HL-60 (cell line): ENCODE measurements at regions not wholly inside any gene's neighbourhood (a gene's known extent, or its start where the extent isn't known, plus 50 kb on each side); places are given as distances from the start of the nearest gene placed in this dataset.

ENCODE experiments used
- DNase-seq, 2 experiments: peaks; one replicate each; pipeline ENCODE4 v3.0.0-alpha.2; 2010 to 2020; ENCODE audit warnings: low read depth in 1 of 2, low spot score in 1 of 2
- H3K27ac ChIP-seq: fragments of 250-450 bp; sonication (Bioruptor Pico); replicated peaks from 2 replicates; pipeline ENCODE4 v1.5.1; 2020; ENCODE audit warnings: mild to moderate bottlenecking, moderate library complexity
- H3K27me3 ChIP-seq: fragments of 250-450 bp; sonication (Bioruptor Pico); 2 replicates; pipeline ENCODE4 v1.5.1; 2021; ENCODE audit warnings: mild to moderate bottlenecking, moderate library complexity; ENCODE audit not compliant: insufficient read depth, poor library complexity, severe bottlenecking
- H3K4me3 ChIP-seq: replicated peaks from 2 replicates; pipeline ENCODE4 v1.5.1; 2011; ENCODE audit warnings: mild to moderate bottlenecking, control low read depth, low read length; ENCODE audit not compliant: insufficient read depth
- GABPA ChIP-seq: IDR thresholded peaks from 2 replicates; pipeline ENCODE4 v1.6.1; 2012; ENCODE audit warnings: low read depth
- POLR2AphosphoS5 ChIP-seq: IDR thresholded peaks from 2 replicates; pipeline ENCODE4 v1.6.1; 2012; ENCODE audit warnings: low read depth
- SPI1 ChIP-seq: IDR thresholded peaks from 2 replicates; pipeline ENCODE4 v1.6.1; 2012; ENCODE audit warnings: low read depth, mild to moderate bottlenecking, borderline replicate concordance
- TF ChIP-seq, protein P1 (sequence below): IDR thresholded peaks from 2 replicates; pipeline ENCODE4 v1.6.1; 2012; ENCODE audit warnings: low read depth; ENCODE audit not compliant: insufficient replicate concordance
- TF ChIP-seq, protein P2 (sequence below): IDR thresholded peaks from one replicate; pipeline ENCODE4 v1.5.1; 2011; ENCODE audit warnings: low read length, control low read depth, inconsistent platforms; ENCODE audit not compliant: insufficient read depth

DNA sequence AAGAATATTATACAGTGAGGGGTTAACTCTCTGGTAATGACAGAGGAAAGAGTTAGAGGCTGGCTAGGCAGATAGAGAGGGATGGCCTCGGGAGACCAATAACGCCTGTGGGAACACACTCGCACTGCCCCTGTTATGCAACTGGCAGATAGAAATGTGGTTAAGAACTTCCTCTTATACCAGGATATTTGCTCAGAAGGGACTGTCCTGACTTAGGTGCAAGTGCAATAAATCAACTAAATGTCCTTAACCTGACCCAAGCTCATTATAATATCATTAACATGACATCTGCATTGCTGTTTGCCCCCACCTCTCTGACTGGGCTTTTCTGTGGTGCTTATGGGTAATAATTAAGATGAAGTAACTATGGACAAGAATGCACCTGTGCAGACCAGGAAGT is 1518.0 kb downstream of the NCAM2 start:
- peak; percentile 48; the same call in 1 of the 2 replicates for TF ChIP-seq POLR2AphosphoS5
- no peak for TF ChIP-seq GABPA
- peak; percentile 21; the same call in 1 of the 2 replicates for TF ChIP-seq SPI1
- TF ChIP-seq, protein P1, sequence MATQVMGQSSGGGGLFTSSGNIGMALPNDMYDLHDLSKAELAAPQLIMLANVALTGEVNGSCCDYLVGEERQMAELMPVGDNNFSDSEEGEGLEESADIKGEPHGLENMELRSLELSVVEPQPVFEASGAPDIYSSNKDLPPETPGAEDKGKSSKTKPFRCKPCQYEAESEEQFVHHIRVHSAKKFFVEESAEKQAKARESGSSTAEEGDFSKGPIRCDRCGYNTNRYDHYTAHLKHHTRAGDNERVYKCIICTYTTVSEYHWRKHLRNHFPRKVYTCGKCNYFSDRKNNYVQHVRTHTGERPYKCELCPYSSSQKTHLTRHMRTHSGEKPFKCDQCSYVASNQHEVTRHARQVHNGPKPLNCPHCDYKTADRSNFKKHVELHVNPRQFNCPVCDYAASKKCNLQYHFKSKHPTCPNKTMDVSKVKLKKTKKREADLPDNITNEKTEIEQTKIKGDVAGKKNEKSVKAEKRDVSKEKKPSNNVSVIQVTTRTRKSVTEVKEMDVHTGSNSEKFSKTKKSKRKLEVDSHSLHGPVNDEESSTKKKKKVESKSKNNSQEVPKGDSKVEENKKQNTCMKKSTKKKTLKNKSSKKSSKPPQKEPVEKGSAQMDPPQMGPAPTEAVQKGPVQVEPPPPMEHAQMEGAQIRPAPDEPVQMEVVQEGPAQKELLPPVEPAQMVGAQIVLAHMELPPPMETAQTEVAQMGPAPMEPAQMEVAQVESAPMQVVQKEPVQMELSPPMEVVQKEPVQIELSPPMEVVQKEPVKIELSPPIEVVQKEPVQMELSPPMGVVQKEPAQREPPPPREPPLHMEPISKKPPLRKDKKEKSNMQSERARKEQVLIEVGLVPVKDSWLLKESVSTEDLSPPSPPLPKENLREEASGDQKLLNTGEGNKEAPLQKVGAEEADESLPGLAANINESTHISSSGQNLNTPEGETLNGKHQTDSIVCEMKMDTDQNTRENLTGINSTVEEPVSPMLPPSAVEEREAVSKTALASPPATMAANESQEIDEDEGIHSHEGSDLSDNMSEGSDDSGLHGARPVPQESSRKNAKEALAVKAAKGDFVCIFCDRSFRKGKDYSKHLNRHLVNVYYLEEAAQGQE = no peak
- TF ChIP-seq, protein P2, sequence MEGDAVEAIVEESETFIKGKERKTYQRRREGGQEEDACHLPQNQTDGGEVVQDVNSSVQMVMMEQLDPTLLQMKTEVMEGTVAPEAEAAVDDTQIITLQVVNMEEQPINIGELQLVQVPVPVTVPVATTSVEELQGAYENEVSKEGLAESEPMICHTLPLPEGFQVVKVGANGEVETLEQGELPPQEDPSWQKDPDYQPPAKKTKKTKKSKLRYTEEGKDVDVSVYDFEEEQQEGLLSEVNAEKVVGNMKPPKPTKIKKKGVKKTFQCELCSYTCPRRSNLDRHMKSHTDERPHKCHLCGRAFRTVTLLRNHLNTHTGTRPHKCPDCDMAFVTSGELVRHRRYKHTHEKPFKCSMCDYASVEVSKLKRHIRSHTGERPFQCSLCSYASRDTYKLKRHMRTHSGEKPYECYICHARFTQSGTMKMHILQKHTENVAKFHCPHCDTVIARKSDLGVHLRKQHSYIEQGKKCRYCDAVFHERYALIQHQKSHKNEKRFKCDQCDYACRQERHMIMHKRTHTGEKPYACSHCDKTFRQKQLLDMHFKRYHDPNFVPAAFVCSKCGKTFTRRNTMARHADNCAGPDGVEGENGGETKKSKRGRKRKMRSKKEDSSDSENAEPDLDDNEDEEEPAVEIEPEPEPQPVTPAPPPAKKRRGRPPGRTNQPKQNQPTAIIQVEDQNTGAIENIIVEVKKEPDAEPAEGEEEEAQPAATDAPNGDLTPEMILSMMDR = no peak
- peak; percentile 65 to 93 for DNase-seq
- H3K4me3 ChIP-seq = no peak overlapping the region
- peak overlapping the region; percentile 70 for H3K27ac ChIP-seq
- H3K27me3 ChIP-seq = no peaks in the 10 kb centered on the region

DNA sequence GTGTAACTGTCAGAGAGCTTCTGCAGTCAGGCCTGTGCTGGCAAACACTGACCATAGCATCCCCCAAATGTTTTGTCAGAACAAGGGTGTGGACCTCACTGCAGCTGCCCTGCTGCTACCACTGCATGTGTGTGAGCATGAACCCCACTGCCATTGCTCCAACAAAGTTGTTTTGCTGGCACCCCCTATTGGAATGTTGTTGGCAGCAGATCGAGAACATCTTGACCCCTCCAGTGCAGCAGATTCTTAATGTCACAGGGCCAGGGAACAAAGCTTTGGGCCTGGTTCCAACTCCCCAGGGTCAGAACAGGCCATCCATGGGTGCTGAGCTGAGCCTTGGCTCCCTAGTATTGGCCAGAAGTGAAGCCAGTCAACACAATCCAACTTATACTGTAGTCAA is 1537.4 kb downstream of the NCAM2 start:
- Histone ChIP-seq H3K4me3 (no peak overlapping the region), H3K27ac (no peak overlapping the region), H3K27me3 (no peaks in the 10 kb centered on the region)
- DNase-seq = no peak
- TF ChIP-seq, protein P1 = no peak
- TF ChIP-seq SPI1 (no peak), POLR2AphosphoS5 (no peak), GABPA (no peak)
- TF ChIP-seq, protein P2 = no peak

DNA sequence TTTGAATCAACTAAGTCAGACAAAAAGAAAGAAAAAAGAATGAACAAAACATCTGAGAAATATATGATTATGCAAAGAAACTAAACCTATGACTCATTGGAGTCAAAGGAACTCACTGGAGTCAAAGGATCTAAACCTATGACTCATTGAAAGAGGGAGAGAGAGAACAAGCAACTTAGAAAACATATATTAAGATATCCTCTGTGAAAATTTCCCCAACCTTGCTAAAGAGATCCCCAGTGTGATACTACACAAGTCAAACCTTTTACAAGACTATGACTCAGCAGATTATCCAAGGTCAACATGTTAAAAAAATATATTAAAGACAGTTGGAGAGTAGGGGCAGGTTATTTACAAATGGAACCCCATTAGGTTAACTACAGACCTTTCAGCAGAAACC is 1538.3 kb downstream of the NCAM2 start:
- peak in 1 of 2 experiments; percentile 25 for DNase-seq
- TF ChIP-seq SPI1 (no peak), GABPA (no peak)
- TF ChIP-seq, protein P1 = no peak
- TF ChIP-seq, protein P2 = no peak
- H3K27me3 ChIP-seq = no peaks in the 10 kb centered on the region
- no peak overlapping the region for H3K4me3 ChIP-seq
- no peak overlapping the region for H3K27ac ChIP-seq
